GM13977 (cell line): ENCODE measurements at regions not wholly inside any gene's neighbourhood (a gene's known extent, or its start where the extent isn't known, plus 50 kb on each side); places are given as distances from the start of the nearest gene placed in this dataset.
"Not testable (repeated sequence)": the region's sequence is repeated elsewhere in the genome, so short reads cannot be mapped to it uniquely, and the experiment has no call there.

Source experiments
- DNase-seq: peaks from one replicate; pipeline ENCODE4 v3.0.0; 2012; ENCODE audit warnings: low spot score
- CTCF ChIP-seq: IDR thresholded peaks from 2 replicates; pipeline ENCODE4 v1.5.1; 2012; ENCODE audit warnings: mild to moderate bottlenecking, control low read depth; ENCODE audit not compliant: insufficient read depth; ENCODE audit errors: extremely low read depth, missing control alignments
- in situ Hi-C: fragments of 300-500 bp; cut with MboI; formaldehyde crosslinking; loops from one replicate; pipeline ENCODE4 v1.12.0; 2022; ENCODE audit warnings: low sequenced_read_pairs, low pct_unique_long_range_greater_than_20kb, mixed read lengths, inconsistent platforms; ENCODE audit not compliant: unreplicated experiment

DNA sequence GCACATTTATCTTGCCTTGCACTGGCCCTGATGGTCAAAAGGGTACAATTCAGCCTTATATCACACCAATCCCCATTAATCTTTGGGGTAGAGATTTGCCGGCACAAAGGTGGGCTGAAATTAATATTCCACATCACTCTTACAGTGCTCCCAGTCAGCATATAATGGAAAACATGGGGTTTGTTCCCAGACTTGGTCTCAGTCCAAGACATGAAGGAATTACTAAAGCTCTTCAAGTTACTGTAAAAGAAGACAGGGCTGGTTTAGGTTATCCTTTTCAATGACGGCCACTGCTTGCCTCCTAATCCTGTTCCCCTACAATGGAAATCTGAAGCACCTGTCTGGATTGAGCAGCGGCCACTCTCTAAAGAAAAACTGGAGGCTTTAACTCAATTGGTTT lies 160.7 kb downstream of the IER5 start:
- in situ Hi-C loops: no loop called here
- DNase-seq: no peak
- TF ChIP-seq CTCF: no peak

DNA sequence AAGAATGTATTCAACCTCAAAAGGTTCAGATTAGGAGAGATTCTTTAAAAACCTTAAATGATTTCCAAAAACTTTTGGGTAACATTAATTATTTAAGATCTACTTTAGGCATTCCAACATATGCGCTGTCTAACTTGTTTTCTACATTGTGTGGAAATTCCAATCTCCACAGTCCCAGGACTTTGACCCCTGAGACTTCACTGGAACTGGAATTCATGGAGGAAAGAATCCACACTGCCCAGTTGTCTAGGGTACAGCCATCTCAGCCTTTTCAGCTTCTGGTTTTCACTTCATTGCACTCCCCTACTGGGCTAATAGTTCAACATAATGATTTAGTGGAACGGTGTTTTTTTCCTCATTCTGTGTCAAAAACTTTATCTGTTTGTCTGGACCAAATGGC lies 161.5 kb downstream of the IER5 start:
- TF ChIP-seq CTCF: no peak
- no peak for DNase-seq
- in situ Hi-C loops: no loop called here

GRCh38 chr1:181251001-181251712 lies 162.7 kb downstream of the IER5 start:
- no peak for TF ChIP-seq CTCF
- in situ Hi-C loops: no loop called here
- DNase-seq: no peak

- no peak for TF ChIP-seq CTCF
- in situ Hi-C loops: no loop called here
- no peak for DNase-seq
These were observed 163.2 kb downstream of the IER5 start for GRCh38 chr1:181251713-181252075.

- in situ Hi-C loops, DNase-seq: not testable (repeated sequence)
These were observed 165.1 kb downstream of the IER5 start for GRCh38 chr1:181253601-181254000.

DNA sequence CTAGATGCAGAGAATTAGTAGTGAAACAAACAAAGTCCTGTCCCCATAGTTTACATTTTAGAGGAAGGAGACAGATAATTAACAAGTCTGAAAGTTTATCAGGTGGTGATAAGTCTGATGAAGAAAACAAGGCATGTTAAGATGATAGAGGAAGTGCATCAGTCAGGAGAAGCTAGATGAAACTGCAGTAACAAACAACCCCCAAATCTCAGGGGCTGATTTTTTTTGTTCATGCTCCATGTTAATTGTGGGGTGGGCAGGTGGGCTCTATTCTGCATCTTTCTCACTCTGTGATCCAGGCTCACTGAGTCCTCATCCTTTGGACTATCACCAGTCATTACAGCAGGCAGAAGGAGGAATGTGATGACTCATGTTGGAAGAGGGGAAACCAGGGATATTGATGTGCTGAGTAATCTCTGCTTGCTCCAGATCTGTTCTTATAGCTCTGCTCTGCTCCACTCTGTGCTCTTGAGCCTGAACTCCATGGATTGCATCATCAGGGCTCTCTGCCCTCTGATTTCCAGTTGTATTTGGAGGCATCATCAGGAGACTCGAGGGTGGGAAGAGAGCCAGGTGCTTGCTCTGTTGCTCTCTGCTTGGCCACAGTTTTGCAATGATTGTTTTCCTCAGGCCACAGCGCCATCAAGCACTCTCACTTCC lies 166.9 kb downstream of the IER5 start:
- DNase-seq: no peak
- in situ Hi-C loops: no loop called here
- TF ChIP-seq CTCF: no peak

DNA sequence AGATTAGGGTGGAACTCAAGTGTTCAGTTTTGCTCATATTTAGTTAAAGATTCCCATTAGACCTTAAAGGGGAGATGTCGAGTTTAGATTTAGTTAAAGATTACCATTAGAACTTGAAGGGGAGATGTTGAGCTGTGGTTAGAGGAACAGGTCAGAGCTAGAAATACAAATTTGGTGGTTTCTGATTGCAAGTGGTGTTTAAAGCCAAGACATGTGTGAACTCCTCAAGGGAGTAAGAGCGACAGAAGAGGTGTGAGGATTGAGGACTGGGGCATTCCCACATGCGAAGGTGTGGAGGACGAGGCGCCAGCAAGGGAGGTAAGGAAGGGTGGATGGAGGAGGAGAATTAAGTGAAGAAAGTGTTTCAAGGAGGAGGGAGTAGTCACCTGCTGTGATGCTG lies 168.6 kb downstream of the IER5 start:
- peak; percentile 14 for DNase-seq
- no peak for TF ChIP-seq CTCF

More for the DNA sequence above, 168.6 kb downstream of the IER5 start:
- in situ Hi-C loops: no loop called here
